OCI-LY3 (cell line): ENCODE measurements at regions not wholly inside any gene's neighbourhood (a gene's known extent, or its start where the extent isn't known, plus 50 kb on each side); places are given as distances from the start of the nearest gene placed in this dataset.

Experiments
- H2AFZ ChIP-seq: fragments of 200-600, 300-600 bp; shearing (Covaris generic); 2 replicates; pipeline ENCODE4 v1.6.0; 2014; ENCODE audit warnings: antibody characterized with exemption, low read depth, low read length
- H3K27ac ChIP-seq: fragments of 200-600, 300-600 bp; sonication (generic); 2 replicates; pipeline ENCODE4 v1.5.1; 2014; ENCODE audit warnings: mild to moderate bottlenecking, low read length, moderate library complexity, mixed read lengths
- H3K27me3 ChIP-seq: fragments of 200-600, 300-600 bp; sonication (generic); 2 replicates; pipeline ENCODE4 v1.6.1; 2014; ENCODE audit warnings: low read depth, low read length, mixed read lengths
- H3K36me3 ChIP-seq: fragments of 200-600, 300-600 bp; sonication (generic); replicated peaks from 2 replicates; pipeline ENCODE3; 2014; ENCODE audit warnings: low read depth, low read length, mixed read lengths
- H3K4me1 ChIP-seq: fragments of 300-600, 200-600 bp; sonication (generic); 2 replicates; pipeline ENCODE4 v1.6.1; 2014; ENCODE audit warnings: low read length, mixed read lengths
- H3K4me2 ChIP-seq: fragments of 200-600, 300-600 bp; sonication (generic); 2 replicates; pipeline ENCODE4 v1.6.1; 2014; ENCODE audit warnings: low read length, mixed read lengths
- H3K4me3 ChIP-seq: fragments of 300-600, 200-600 bp; sonication (generic); 2 replicates; pipeline ENCODE4 v1.5.1; 2014; ENCODE audit warnings: antibody characterized with exemption, mild to moderate bottlenecking, low read length, moderate library complexity
- H3K79me2 ChIP-seq: fragments of 300-600, 200-600 bp; shearing (Covaris generic); 2 replicates; pipeline ENCODE4 v1.6.1; 2014; ENCODE audit warnings: mild to moderate bottlenecking, low read length, mixed read lengths
- H3K9ac ChIP-seq: fragments of 300-600, 200-600 bp; shearing (Covaris generic); 2 replicates; pipeline ENCODE4 v1.6.0; 2014; ENCODE audit warnings: mild to moderate bottlenecking, low read length, moderate library complexity
- H3K9me3 ChIP-seq: fragments of 200-600, 300-600 bp; shearing (Covaris generic); 2 replicates; pipeline ENCODE4 v1.6.1; 2014; ENCODE audit warnings: low read length, mixed read lengths; ENCODE audit not compliant: insufficient read depth
- H4K20me1 ChIP-seq: fragments of 200-600, 300-600 bp; sonication (generic); 2 replicates; pipeline ENCODE4 v1.6.1; 2016; ENCODE audit warnings: low read length, mixed read lengths; ENCODE audit not compliant: insufficient read depth
- CTCF ChIP-seq: fragments of 200-600, 300-600 bp; sonication (generic); IDR thresholded peaks from 2 replicates; pipeline ENCODE4 v1.5.1; 2014; ENCODE audit warnings: antibody characterized with exemption, low read length, low read depth
- EZH2phosphoT487 ChIP-seq: fragments of 200-600 bp; shearing (Covaris generic); IDR thresholded peaks from 2 replicates; pipeline ENCODE4 v1.6.1; 2018; ENCODE audit warnings: antibody characterized with exemption, mixed run types, low read depth

DNA sequence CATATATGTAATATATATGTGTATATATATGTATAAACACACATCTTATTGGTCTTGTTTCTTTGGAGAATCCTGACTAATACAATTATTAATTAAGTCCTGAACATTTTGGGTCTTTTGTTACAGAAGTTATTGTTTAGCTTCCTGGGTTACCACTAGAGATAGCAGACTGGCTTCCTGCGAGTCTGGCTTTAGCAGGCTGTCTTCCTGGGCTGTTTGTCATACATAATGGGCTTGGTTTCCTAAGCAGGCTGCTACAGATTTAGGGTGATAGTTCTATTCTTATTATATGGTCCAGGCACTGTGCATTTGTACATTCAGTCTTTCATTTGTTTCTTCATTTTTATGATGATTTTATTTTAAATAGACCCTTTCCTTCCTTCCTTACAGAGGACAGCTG, 312.0 kb upstream of the TMTC4 start:
- peaks cover 20% of the 10 kb centered on the region for H3K27me3 ChIP-seq
- no peak overlapping the region for H3K9ac ChIP-seq
- H3K4me3 ChIP-seq, result no peak overlapping the region
- H2AFZ ChIP-seq, result no peak overlapping the region
- H3K79me2 ChIP-seq, result no peaks in the 10 kb centered on the region
- H3K4me1 ChIP-seq, result no peaks in the 10 kb centered on the region
- 0 out of 2 replicates have a peak, but pooled peaks cover 2% of the 10 kb centered on the region for H3K9me3 ChIP-seq
- H3K4me2 ChIP-seq, result no peak overlapping the region
- H3K36me3 ChIP-seq, result no peaks in the 10 kb centered on the region
- no peak for TF ChIP-seq EZH2phosphoT487
- no peak overlapping the region for H3K27ac ChIP-seq
- no peaks in the 10 kb centered on the region for H4K20me1 ChIP-seq

DNA sequence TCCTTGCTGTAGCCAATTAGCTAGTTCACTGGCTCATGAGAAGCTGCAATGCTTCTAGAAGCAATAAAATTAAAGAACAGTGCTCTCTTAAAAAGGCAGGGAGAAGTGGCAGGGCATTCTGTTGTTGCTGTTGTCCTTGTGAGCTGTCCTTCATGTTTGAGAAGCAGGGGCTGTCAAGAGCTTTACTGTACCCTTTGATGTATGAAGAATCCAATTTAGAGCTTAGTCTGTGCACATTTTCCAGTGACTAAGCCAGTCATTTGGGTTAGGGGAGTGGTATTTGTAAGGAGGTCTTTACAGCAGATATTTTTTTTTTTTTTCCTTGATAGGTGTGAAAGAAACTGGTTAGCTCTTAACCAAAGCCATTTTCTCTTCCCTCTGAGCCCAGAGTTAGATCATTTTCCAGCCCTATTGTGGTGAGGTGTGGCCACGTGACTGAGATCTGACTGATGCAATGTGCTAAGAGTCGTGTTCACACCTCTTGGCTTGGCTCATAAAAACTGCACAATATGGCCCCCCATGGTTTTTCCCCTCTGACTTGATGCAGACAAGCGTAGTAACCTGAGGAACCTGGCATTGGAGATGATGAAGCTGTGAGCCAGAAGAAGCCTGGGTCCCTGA, 309.6 kb upstream of the TMTC4 start:
- Histone ChIP-seq H3K4me2 (no peak overlapping the region), H3K79me2 (no peaks in the 10 kb centered on the region), H3K9me3 (no peaks in the 10 kb centered on the region), H3K4me1 (no peaks in the 10 kb centered on the region), H3K36me3 (no peaks in the 10 kb centered on the region), H3K27me3 (peaks cover 12% of the 10 kb centered on the region), H3K9ac (no peak overlapping the region), H2AFZ (no peak overlapping the region), H3K27ac (no peak overlapping the region), H3K4me3 (no peak overlapping the region), H4K20me1 (no peaks in the 10 kb centered on the region)
- TF ChIP-seq CTCF, result no peak
- no peak for TF ChIP-seq EZH2phosphoT487

- Histone ChIP-seq H2AFZ (no peak overlapping the region), H3K9me3 (no peaks in the 10 kb centered on the region), H3K27me3 (peaks cover 8% of the 10 kb centered on the region; the same call in 1 of the 2 replicates), H3K36me3 (no peaks in the 10 kb centered on the region), H3K79me2 (no peaks in the 10 kb centered on the region), H3K27ac (no peak overlapping the region), H4K20me1 (no peaks in the 10 kb centered on the region), H3K4me2 (no peak overlapping the region), H3K9ac (no peak overlapping the region), H3K4me1 (no peaks in the 10 kb centered on the region), H3K4me3 (no peak overlapping the region)
- TF ChIP-seq EZH2phosphoT487 (no peak), CTCF (no peak)
Observed at GRCh38 chr13:100983111-100983510, 308.5 kb upstream of the TMTC4 start.

DNA sequence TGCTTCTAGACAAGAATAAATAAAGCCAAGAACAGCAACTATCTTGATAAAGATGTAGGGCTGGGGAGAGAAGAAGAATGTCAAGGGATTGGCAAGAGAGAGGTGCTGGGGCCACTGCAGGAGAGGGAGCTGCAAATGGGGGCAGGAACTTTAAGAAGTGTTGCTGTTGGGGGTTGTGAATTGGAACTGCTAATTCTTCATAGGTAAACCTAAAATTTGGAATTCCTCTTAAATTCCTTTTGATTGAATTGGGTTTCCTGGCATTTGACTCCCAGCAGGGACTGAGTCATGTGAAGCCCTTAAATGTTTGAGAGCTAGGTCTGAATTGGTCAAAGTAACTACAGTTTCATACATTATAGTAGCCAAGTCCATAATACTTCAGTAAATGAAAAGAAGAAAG, 305.6 kb upstream of the TMTC4 start:
- no peaks in the 10 kb centered on the region for H3K36me3 ChIP-seq
- H3K4me1 ChIP-seq, result no peaks in the 10 kb centered on the region
- no peak overlapping the region for H3K9ac ChIP-seq

More for the DNA sequence above, 305.6 kb upstream of the TMTC4 start:
- H2AFZ ChIP-seq, result no peak overlapping the region
- H3K27me3 ChIP-seq, result peaks cover 3% of the 10 kb centered on the region; the same call in 1 of the 2 replicates
- no peak for TF ChIP-seq CTCF
- no peak for TF ChIP-seq EZH2phosphoT487
- no peak overlapping the region for H3K4me2 ChIP-seq
- H3K27ac ChIP-seq, result no peak overlapping the region
- H3K4me3 ChIP-seq, result no peak overlapping the region
- H4K20me1 ChIP-seq, result no peaks in the 10 kb centered on the region
- H3K79me2 ChIP-seq, result no peaks in the 10 kb centered on the region
- no peaks in the 10 kb centered on the region for H3K9me3 ChIP-seq
